Right atrium auricular region (tissue), 2 donors: ENCODE measurements at regions not wholly inside any gene's neighbourhood (a gene's known extent, or its start where the extent isn't known, plus 50 kb on each side); places are given as distances from the start of the nearest gene placed in this dataset.

Experiments used
- DNase-seq: peaks from one replicate; pipeline ENCODE4 v3.0.0-alpha.2; 2019; ENCODE audit warnings: low spot score
- H3K27ac ChIP-seq, 2 donors: fragments of 200-600 bp; sonication (generic); 1 replicate in 1 of 2; 2 replicates in 1 of 2; pipeline ENCODE4 v1.5.1; 2016 to 2019
- H3K27me3 ChIP-seq, 2 donors: fragments of 200-600 bp; sonication (generic); one replicate each; pipeline versions ENCODE4 v1.5.1 to v1.6.0; 2017 to 2019
- H3K36me3 ChIP-seq: fragments of 200-600 bp; sonication (generic); one replicate; pipeline ENCODE4 v1.5.1; 2016
- H3K4me1 ChIP-seq, 2 donors: fragments of 200-600 bp; sonication (generic); one replicate each; pipeline versions ENCODE4 v1.5.1 to v1.6.0; 2017 to 2019
- H3K4me3 ChIP-seq, 2 donors: fragments of 200-600 bp; sonication (generic); 1 replicate in 1 of 2; 2 replicates in 1 of 2; pipeline ENCODE4 v1.5.1; 2017 to 2019; ENCODE audit warnings: mild to moderate bottlenecking in 1 of 2, moderate library complexity in 1 of 2
- H3K9me3 ChIP-seq, 2 donors: fragments of 200-600 bp; sonication (generic); one replicate each; pipeline ENCODE4 v1.5.1; 2019
- CTCF ChIP-seq, 2 donors: fragments of 200-600 bp; sonication (generic); IDR thresholded peaks; one replicate each; pipeline ENCODE4 v1.5.1; 2019; ENCODE audit warnings: antibody characterized with exemption in 2 of 2

- Histone ChIP-seq H3K4me1 (peaks cover 0 to 7% of the 10 kb centered on the region in 2 donors), H3K9me3 (no peaks in the 10 kb centered on the region), H3K4me3 (no peak overlapping the region), H3K36me3 (no peaks in the 10 kb centered on the region), H3K27me3 (no peaks in the 10 kb centered on the region), H3K27ac (no peak overlapping the region)
- no peak for TF ChIP-seq CTCF (IDR thresholded peaks at IDR 0.05)
- DNase-seq = no peak
These were observed 608.1 kb downstream of the QKI start for GRCh38 chr6:164022632-164023031.

- Histone ChIP-seq H3K36me3 (no peaks in the 10 kb centered on the region), H3K4me1 (peaks cover 0 to 7% of the 10 kb centered on the region in 2 donors), H3K27ac (no peak overlapping the region), H3K9me3 (no peaks in the 10 kb centered on the region), H3K27me3 (no peaks in the 10 kb centered on the region), H3K4me3 (no peak overlapping the region)
- no peak for TF ChIP-seq CTCF (IDR thresholded peaks at IDR 0.05)
- no peak for DNase-seq
These were observed 607.2 kb downstream of the QKI start for GRCh38 chr6:164021589-164022250.

- Histone ChIP-seq H3K4me1 (peaks cover 0 to 7% of the 10 kb centered on the region in 2 donors), H3K27ac (no peak overlapping the region), H3K27me3 (no peaks in the 10 kb centered on the region), H3K36me3 (no peaks in the 10 kb centered on the region), H3K9me3 (no peaks in the 10 kb centered on the region), H3K4me3 (no peak overlapping the region)
- DNase-seq = no peak
- TF ChIP-seq CTCF (IDR thresholded peaks at IDR 0.05) = no peak
These were observed 605.6 kb downstream of the QKI start for GRCh38 chr6:164020142-164020541.

GRCh38 chr6:164018133-164018532 is 603.6 kb downstream of the QKI start:
- Histone ChIP-seq H3K27ac (no peak overlapping the region), H3K36me3 (no peaks in the 10 kb centered on the region), H3K9me3 (no peaks in the 10 kb centered on the region), H3K4me3 (no peak overlapping the region), H3K4me1 (no peaks in the 10 kb centered on the region), H3K27me3 (no peaks in the 10 kb centered on the region)
- no peak for TF ChIP-seq CTCF (IDR thresholded peaks at IDR 0.05)
- DNase-seq = no peak

- DNase-seq = no peak
- H3K4me1 ChIP-seq = peaks cover 0 to 2% of the 10 kb centered on the region in 2 donors
- no peaks in the 10 kb centered on the region for H3K36me3 ChIP-seq
- H3K4me3 ChIP-seq = no peak overlapping the region
- no peaks in the 10 kb centered on the region for H3K9me3 ChIP-seq
- no peaks in the 10 kb centered on the region for H3K27me3 ChIP-seq
- no peak overlapping the region for H3K27ac ChIP-seq
- no peak for TF ChIP-seq CTCF (IDR thresholded peaks at IDR 0.05)
These were observed 601.5 kb downstream of the QKI start for GRCh38 chr6:164016056-164016455.

- Histone ChIP-seq H3K27ac (no peak overlapping the region), H3K9me3 (no peaks in the 10 kb centered on the region), H3K36me3 (no peaks in the 10 kb centered on the region), H3K4me1 (peaks cover 0 to 11% of the 10 kb centered on the region in 2 donors), H3K27me3 (no peaks in the 10 kb centered on the region), H3K4me3 (no peak overlapping the region)
- TF ChIP-seq CTCF (IDR thresholded peaks at IDR 0.05) = no peak
- no peak for DNase-seq
These were observed 600.6 kb downstream of the QKI start for GRCh38 chr6:164015088-164015484.
